OCI-LY1 (cell line): ENCODE measurements at regions not wholly inside any gene's neighbourhood (a gene's known extent, or its start where the extent isn't known, plus 50 kb on each side); places are given as distances from the start of the nearest gene placed in this dataset.

ENCODE experiments used
- EZH2 ChIP-seq: fragments of 200-600 bp; sonication (generic), shearing (Covaris generic); IDR thresholded peaks from 2 replicates; pipeline ENCODE4 v1.8.0; 2017; ENCODE audit warnings: borderline replicate concordance, mixed run types, mild to moderate bottlenecking, antibody characterized with exemption, low read length, moderate library complexity, mixed read lengths
- TF ChIP-seq, protein P1 (sequence below): fragments of 200-600 bp; sonication (generic), shearing (Covaris generic); IDR thresholded peaks from 2 replicates; pipeline ENCODE4 v1.5.1; 2017; ENCODE audit warnings: mild to moderate bottlenecking, antibody characterized with exemption, low read length, moderate library complexity, mixed read lengths

DNA sequence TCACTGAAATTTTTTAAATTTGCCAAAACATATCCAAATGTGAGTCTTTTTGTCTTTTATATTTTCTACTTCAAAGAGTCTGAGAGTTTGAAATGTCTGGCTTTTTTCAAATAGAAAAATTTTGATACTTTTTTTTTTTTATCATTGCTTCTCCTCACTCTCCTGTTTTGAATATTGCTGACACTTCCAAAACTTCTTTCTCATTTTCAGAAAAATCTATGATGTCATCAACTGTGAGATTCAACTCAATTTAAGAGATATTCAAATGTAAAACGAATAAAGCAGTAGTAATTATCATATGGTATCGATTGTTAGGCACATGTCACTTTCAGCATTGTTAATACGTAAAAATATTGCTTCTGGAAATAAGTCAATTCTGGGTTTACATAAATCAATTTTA is 505.8 kb upstream of the STEAP1 start:
- TF ChIP-seq, protein P1, sequence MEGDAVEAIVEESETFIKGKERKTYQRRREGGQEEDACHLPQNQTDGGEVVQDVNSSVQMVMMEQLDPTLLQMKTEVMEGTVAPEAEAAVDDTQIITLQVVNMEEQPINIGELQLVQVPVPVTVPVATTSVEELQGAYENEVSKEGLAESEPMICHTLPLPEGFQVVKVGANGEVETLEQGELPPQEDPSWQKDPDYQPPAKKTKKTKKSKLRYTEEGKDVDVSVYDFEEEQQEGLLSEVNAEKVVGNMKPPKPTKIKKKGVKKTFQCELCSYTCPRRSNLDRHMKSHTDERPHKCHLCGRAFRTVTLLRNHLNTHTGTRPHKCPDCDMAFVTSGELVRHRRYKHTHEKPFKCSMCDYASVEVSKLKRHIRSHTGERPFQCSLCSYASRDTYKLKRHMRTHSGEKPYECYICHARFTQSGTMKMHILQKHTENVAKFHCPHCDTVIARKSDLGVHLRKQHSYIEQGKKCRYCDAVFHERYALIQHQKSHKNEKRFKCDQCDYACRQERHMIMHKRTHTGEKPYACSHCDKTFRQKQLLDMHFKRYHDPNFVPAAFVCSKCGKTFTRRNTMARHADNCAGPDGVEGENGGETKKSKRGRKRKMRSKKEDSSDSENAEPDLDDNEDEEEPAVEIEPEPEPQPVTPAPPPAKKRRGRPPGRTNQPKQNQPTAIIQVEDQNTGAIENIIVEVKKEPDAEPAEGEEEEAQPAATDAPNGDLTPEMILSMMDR = no peak
- TF ChIP-seq EZH2 = no peak
